Right lobe of liver (tissue), 4 donors: ENCODE measurements at regions not wholly inside any gene's neighbourhood (a gene's known extent, or its start where the extent isn't known, plus 50 kb on each side); places are given as distances from the start of the nearest gene placed in this dataset.

Experiments
- CTCF ChIP-seq, 4 donors: fragments of 200-600 bp in 3 of 4; fragments of 450-650 bp in 1 of 4; IDR thresholded peaks; one replicate each; pipeline versions ENCODE4 v1.5.1 to v1.8.0; 2016 to 2022; ENCODE audit warnings: antibody characterized with exemption in 4 of 4, mild to moderate bottlenecking in 2 of 4
- POLR2A ChIP-seq: fragments of 450-650 bp; IDR thresholded peaks from one replicate; pipeline ENCODE4 v1.6.1; 2017; ENCODE audit warnings: antibody characterized with exemption, mild to moderate bottlenecking
- donor health status: DM: no; HTN: no; CAD: no.
- donor health status: DM: no; HTN: no; CAD: no.
- donor health status: DM: no; HTN: yes; CAD: no.

DNA sequence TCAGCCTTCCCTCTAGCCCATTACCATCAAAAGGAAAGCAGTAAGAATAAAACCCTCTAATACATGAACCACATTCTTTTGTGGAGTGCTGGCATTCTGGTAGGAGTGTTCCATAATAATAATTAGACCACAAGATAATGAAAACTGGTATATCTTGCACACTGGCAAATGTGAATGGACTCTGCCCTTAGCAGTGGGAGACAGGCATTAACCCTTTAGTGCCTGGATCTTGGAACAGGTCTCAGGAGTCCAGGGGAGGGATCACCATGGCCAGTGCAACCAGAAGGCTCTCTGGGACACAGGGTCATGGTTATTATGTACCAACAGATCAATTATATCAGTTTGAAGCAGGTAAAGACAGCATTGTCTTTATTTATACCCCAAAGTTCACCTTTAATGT, 387.5 kb upstream of the TMPO start:
- TF ChIP-seq CTCF (IDR thresholded peaks at IDR 0.05) (no peak), POLR2A (no peak)
